ENCODE measurements at regions not wholly inside any gene's neighbourhood (a gene's known extent, or its start where the extent isn't known, plus 50 kb on each side); places are given as distances from the start of the nearest gene placed in this dataset.

GRCh38 chr9:83151627-83152137 is 88.7 kb upstream of the RASEF start:
- TF ChIP-seq POLR2AphosphoS5 (IDR thresholded peaks at IDR 0.05; ENCODE audit: low read depth) (no peak), REST (IDR thresholded peaks at IDR 0.05; ENCODE audit: insufficient replicate concordance, low read depth) (no peak), CTCF (IDR thresholded peaks at IDR 0.05; ENCODE audit: insufficient read depth, low read length) (no peak), GABPA (IDR thresholded peaks at IDR 0.05; ENCODE audit: low read depth) (no peak), SPI1 (IDR thresholded peaks at IDR 0.05; ENCODE audit: borderline replicate concordance, low read depth) (no peak)
- Histone ChIP-seq H3K27ac (replicated peaks) (no peak overlapping the region), H3K4me3 (replicated peaks; ENCODE audit: insufficient read depth, low read length) (no peak overlapping the region), H3K27me3 (ENCODE audit: insufficient read depth, poor library complexity, severe bottlenecking) (no peaks in the 10 kb centered on the region)
- no peak for DNase-seq (ENCODE audit: low read depth in 1 of 2, low spot score in 1 of 2)

GRCh38 chr9:83147315-83148149 is 84.6 kb upstream of the RASEF start:
- Histone ChIP-seq H3K27ac (replicated peaks) (no peak overlapping the region), H3K27me3 (ENCODE audit: insufficient read depth, poor library complexity, severe bottlenecking) (no peaks in the 10 kb centered on the region), H3K4me3 (replicated peaks; ENCODE audit: insufficient read depth, low read length) (no peak overlapping the region)
- no peak for DNase-seq (ENCODE audit: low read depth in 1 of 2, low spot score in 1 of 2)
- TF ChIP-seq CTCF (IDR thresholded peaks at IDR 0.05; ENCODE audit: insufficient read depth, low read length) = no peak

- no peaks in the 10 kb centered on the region for H3K27me3 ChIP-seq (ENCODE audit: insufficient read depth, poor library complexity, severe bottlenecking)
- no peak overlapping the region for H3K27ac ChIP-seq (replicated peaks)
- no peak for DNase-seq (ENCODE audit: low read depth in 1 of 2, low spot score in 1 of 2)
- no peak for TF ChIP-seq GABPA (IDR thresholded peaks at IDR 0.05; ENCODE audit: low read depth)
- H3K4me3 ChIP-seq (replicated peaks; ENCODE audit: insufficient read depth, low read length) = no peak overlapping the region
Observed at GRCh38 chr9:83146325-83146724, 83.4 kb upstream of the RASEF start.

GRCh38 chr9:83144492-83144891 is 81.5 kb upstream of the RASEF start:
- DNase-seq (ENCODE audit: low read depth in 1 of 2, low spot score in 1 of 2) = no peak
- H3K4me3 ChIP-seq (replicated peaks; ENCODE audit: insufficient read depth, low read length) = no peak overlapping the region
- H3K27ac ChIP-seq (replicated peaks) = no peak overlapping the region
- TF ChIP-seq GABPA (IDR thresholded peaks at IDR 0.05; ENCODE audit: low read depth) (no peak), POLR2AphosphoS5 (IDR thresholded peaks at IDR 0.05; ENCODE audit: low read depth) (no peak), CTCF (IDR thresholded peaks at IDR 0.05; ENCODE audit: insufficient read depth, low read length) (no peak), SPI1 (IDR thresholded peaks at IDR 0.05; ENCODE audit: borderline replicate concordance, low read depth) (no peak), REST (IDR thresholded peaks at IDR 0.05; ENCODE audit: insufficient replicate concordance, low read depth) (no peak)
- H3K27me3 ChIP-seq (ENCODE audit: insufficient read depth, poor library complexity, severe bottlenecking) = no peaks in the 10 kb centered on the region
